Activated T-helper 2 cell treated with anti-CD3 and anti-CD28 coated beads, Interferon-gamma antibody, Interleukin-2, Interleukin-4, amounts not matched to agents 10 μg/mL and 5 μg/mL and 100 μg/mL, durations not matched to agents 14 hours and 24 hours and 36 hours (primary cell): ENCODE measurements at regions not wholly inside any gene's neighbourhood (a gene's known extent, or its start where the extent isn't known, plus 50 kb on each side); places are given as distances from the start of the nearest gene placed in this dataset.

Experiments used
- DNase-seq: peaks from one replicate; pipeline ENCODE4 v3.0.0; 2021; ENCODE audit warnings: low spot score
- H3K27ac Mint-ChIP-seq: one replicate; pipeline ENCODE4 v1.8.0; 2021; ENCODE audit warnings: mixed read lengths
- H3K27me3 Mint-ChIP-seq: one replicate; pipeline ENCODE4 v1.8.0; 2021; ENCODE audit warnings: low read depth, mixed read lengths
- H3K36me3 Mint-ChIP-seq: one replicate; pipeline ENCODE4 v1.8.0; 2021; ENCODE audit warnings: low read depth, mixed read lengths
- H3K4me1 Mint-ChIP-seq: one replicate; pipeline ENCODE4 v1.8.0; 2021; ENCODE audit warnings: low read depth, mixed read lengths
- H3K4me3 Mint-ChIP-seq: one replicate; pipeline ENCODE4 v1.8.0; 2021; ENCODE audit warnings: low read depth, mild to moderate bottlenecking, moderate library complexity, mixed read lengths
- H3K9me3 Mint-ChIP-seq: one replicate; pipeline ENCODE4 v1.8.0; 2021; ENCODE audit warnings: mixed read lengths
- intact Hi-C: fragments of 100-400 bp; cut with micrococcal nuclease; formaldehyde crosslinking; loops from one replicate; pipeline ENCODE4 v1.15.1; 2023

DNA sequence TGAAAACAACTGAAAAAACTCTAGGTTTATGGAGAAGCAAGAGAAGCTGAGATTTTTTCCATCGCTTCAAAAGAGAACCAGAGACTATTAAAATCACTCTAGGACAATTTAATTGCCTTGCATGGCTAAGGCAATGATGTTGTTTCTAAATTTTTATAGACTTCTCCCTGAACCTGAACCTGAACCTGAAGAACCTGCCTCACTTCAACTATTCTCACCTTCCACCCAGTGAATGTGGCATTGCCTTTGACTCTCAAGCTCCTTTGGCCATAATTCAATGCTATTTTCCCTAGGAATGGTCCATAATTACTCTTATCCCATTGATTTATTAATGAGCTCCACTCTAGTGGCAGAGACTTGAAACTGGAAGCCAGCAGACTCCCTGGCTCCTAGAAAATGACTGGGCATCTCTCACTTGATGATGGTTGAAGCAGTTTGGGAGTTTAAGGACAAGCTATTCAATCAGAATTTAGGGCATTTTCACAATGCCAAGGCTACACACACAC lies 303.8 kb upstream of the UBE2E3 start:
- Mint-ChIP-seq H3K27me3 (peaks cover 9% of the 10 kb centered on the region), H3K27ac (no peak overlapping the region)

GRCh38 chr2:180675170-180675569 lies 305.2 kb upstream of the UBE2E3 start:
- Mint-ChIP-seq H3K4me3 (no peak overlapping the region), H3K4me1 (no peaks in the 10 kb centered on the region), H3K36me3 (no peaks in the 10 kb centered on the region), H3K9me3 (no peaks in the 10 kb centered on the region), H3K27ac (no peak overlapping the region), H3K27me3 (peaks cover 5% of the 10 kb centered on the region)
- no peak for DNase-seq
- intact Hi-C loops, result no loop called here

More for the DNA sequence above, 303.8 kb upstream of the UBE2E3 start:
- Mint-ChIP-seq H3K9me3 (no peaks in the 10 kb centered on the region), H3K36me3 (no peaks in the 10 kb centered on the region), H3K4me3 (no peak overlapping the region), H3K4me1 (no peaks in the 10 kb centered on the region)
- intact Hi-C loops, result no loop called here
- no peak for DNase-seq

DNA sequence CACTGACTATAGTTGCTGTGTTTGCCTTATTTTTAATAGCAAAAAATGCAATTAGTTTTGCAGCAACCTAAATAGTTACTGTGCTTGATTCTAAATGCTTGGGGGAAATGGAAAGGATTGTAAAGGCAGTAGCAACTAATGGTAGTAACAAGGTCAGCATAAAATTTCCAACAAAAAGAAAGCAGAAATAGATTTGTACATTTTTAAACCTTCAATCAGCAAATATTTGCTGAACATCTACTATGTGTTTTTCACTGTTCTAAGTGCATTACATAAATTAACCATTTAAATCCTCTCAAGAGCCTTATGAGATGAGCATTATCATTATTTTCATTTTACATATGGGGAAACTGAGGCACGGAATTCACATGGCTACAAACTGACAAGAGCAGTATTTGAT lies 308.0 kb upstream of the UBE2E3 start:
- intact Hi-C loops, result no loop called here
- no peak overlapping the region for H3K27ac Mint-ChIP-seq
- H3K4me1 Mint-ChIP-seq, result no peaks in the 10 kb centered on the region
- H3K4me3 Mint-ChIP-seq, result no peak overlapping the region
- H3K9me3 Mint-ChIP-seq, result no peaks in the 10 kb centered on the region
- H3K27me3 Mint-ChIP-seq, result no peaks in the 10 kb centered on the region
- DNase-seq, result no peak
- H3K36me3 Mint-ChIP-seq, result no peaks in the 10 kb centered on the region

DNA sequence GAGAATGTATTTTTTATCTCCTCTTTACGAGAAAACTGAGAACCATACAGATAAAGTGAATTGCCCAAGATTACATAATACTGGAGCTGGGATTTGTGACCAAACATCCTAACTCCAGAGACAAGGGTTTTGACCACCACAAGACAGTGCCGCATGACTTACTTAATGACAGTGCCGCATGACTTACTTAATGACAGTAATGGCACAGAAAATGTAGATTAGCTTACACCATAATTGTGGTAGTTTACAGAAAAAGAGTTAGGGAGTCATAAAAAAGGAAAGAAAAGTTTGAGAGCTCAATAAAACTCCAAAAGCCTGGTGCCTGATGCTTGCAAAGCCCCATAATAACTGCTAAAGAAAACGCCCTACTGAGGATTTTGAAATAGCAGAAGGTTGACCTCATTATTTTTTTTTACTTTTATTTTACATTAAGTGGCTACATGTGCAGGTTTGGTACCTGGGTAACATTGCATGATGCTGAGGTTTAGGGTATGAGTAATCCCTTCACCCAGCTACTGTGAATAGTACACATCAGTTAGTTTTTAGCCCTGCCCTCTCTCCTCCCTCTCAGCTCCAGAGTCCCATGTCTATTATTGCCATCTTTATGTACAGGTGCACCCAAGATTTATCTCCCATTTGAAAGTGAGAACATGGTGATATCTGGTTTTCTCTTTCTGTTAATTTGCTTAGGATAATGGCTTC lies 310.0 kb upstream of the UBE2E3 start:
- H3K27me3 Mint-ChIP-seq, result no peaks in the 10 kb centered on the region
- H3K9me3 Mint-ChIP-seq, result no peaks in the 10 kb centered on the region
- no peak for DNase-seq
- intact Hi-C loops, result no loop called here
- no peak overlapping the region for H3K27ac Mint-ChIP-seq
- no peak overlapping the region for H3K4me3 Mint-ChIP-seq
- no peaks in the 10 kb centered on the region for H3K36me3 Mint-ChIP-seq
- no peaks in the 10 kb centered on the region for H3K4me1 Mint-ChIP-seq

DNA sequence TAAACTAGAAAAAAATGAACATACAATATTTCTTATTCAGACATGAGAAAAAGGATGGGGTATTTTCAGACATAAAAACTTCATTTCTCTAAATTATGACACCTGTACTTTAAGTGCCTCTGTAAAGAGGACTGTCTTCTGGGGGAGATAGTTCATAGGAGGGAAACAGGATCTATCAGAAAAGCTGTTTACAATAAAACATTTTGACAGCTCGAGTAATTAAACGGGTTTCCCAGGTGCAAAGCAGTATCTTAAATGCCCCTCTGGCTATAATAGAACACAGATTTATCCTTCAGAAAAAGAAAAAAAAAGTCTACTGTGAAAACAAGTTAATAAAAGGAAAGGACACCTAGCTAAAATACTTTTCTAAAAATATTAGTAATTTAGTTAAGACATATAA lies 311.4 kb upstream of the UBE2E3 start:
- H3K4me3 Mint-ChIP-seq, result no peak overlapping the region
- H3K27me3 Mint-ChIP-seq, result no peaks in the 10 kb centered on the region
- H3K36me3 Mint-ChIP-seq, result no peaks in the 10 kb centered on the region
- no peaks in the 10 kb centered on the region for H3K4me1 Mint-ChIP-seq
- H3K27ac Mint-ChIP-seq, result no peak overlapping the region
- H3K9me3 Mint-ChIP-seq, result no peaks in the 10 kb centered on the region
- intact Hi-C loops, result no loop called here
- no peak for DNase-seq

DNA sequence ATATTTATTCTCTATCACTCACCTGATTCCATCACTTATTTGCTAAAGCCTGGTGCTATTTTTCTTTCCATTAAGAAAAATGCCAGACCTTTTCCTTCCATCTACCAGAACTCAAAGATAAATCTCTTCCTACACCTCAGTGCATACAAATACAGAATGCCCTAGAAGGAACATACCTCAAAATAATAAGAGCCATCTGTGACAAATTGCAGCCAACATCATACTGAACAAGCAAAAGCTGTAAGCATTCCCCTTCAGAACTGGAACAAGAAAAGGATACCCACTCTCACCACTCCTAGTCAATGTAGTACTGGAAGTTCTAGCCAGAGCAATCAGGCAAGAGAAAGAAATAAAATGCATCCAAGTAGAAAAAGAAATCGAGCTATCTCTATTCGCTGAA lies 315.9 kb upstream of the UBE2E3 start:
- Mint-ChIP-seq H3K27ac (no peak overlapping the region), H3K4me3 (no peak overlapping the region), H3K36me3 (no peaks in the 10 kb centered on the region), H3K4me1 (no peaks in the 10 kb centered on the region), H3K27me3 (peaks cover under 1% of the 10 kb centered on the region), H3K9me3 (no peaks in the 10 kb centered on the region)
- no peak for DNase-seq
- intact Hi-C loops, result no loop called here

- intact Hi-C loops, result no loop called here
Measured at GRCh38 chr2:180662941-180663471, 317.4 kb upstream of the UBE2E3 start.

GRCh38 chr2:180662521-180662920 lies 317.9 kb upstream of the UBE2E3 start:
- no peaks in the 10 kb centered on the region for H3K36me3 Mint-ChIP-seq
- no peak overlapping the region for H3K27ac Mint-ChIP-seq
- H3K9me3 Mint-ChIP-seq, result no peaks in the 10 kb centered on the region
- no peak overlapping the region for H3K4me3 Mint-ChIP-seq
- DNase-seq, result no peak
- H3K27me3 Mint-ChIP-seq, result peaks cover 2% of the 10 kb centered on the region
- no peaks in the 10 kb centered on the region for H3K4me1 Mint-ChIP-seq
- intact Hi-C loops, result no loop called here

More at GRCh38 chr2:180662941-180663471, 317.4 kb upstream of the UBE2E3 start:
- Mint-ChIP-seq H3K4me1 (no peaks in the 10 kb centered on the region), H3K36me3 (no peaks in the 10 kb centered on the region), H3K9me3 (no peaks in the 10 kb centered on the region), H3K27ac (no peak overlapping the region), H3K27me3 (peaks cover 2% of the 10 kb centered on the region), H3K4me3 (no peak overlapping the region)
- no peak for DNase-seq

DNA sequence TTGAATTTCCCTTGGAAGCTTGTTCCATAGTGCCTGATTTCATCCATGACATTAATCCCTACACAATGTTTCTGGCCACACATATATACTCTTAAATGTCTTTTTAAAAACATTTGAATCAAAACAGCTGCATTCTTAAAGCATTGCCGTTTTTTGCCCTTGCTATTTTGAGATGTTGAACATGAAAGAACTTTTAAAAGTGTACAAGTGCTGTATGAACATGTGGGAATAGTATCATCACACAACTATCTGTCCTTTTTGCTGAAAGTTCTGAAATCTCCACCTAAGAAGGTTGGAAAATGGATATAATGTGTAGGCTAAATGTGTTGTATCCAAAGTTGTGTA lies 318.7 kb upstream of the UBE2E3 start:
- Mint-ChIP-seq H3K9me3 (no peaks in the 10 kb centered on the region), H3K27me3 (peaks cover 2% of the 10 kb centered on the region), H3K4me1 (no peaks in the 10 kb centered on the region), H3K36me3 (no peaks in the 10 kb centered on the region), H3K27ac (no peak overlapping the region), H3K4me3 (no peak overlapping the region)
- intact Hi-C loops, result no loop called here
- DNase-seq, result no peak

DNA sequence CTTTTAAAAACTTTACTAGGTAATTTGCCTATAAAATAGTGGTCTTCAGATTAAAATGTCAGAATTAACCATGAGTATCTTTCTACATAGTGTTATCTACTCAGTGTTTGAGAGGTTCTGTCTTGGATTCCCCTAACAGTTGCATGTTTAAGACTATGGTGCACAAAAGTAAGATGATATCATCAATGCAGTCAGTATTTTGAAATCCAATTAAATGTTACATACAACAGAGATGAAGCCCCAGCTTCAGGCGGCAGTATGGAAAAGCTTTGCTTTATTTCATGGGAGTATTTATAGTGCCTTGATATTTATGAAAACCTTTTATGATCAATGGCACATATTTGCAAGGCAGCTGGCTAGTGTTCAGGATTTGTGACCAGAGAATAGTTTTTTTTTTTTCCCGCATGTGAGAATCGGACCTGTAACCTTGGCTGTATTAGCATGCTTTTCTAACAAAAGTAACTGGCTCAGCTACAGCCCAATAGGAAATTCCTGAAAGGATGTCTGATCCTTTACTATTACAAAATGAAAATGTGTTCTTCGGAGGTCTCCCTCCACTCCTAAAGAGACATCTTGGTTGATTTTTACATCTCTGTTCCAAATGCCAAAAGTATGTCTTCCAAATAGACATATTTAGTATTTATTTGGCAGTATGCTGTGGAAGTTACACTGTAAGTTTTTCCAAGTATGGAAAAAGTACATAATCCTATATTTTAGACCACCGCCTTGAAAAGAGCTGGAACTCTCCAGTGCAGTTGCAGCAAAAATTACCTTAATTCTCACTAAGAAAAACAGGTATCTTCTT lies 319.3 kb upstream of the UBE2E3 start:
- DNase-seq, result no peak
- H3K36me3 Mint-ChIP-seq, result no peaks in the 10 kb centered on the region
- H3K4me1 Mint-ChIP-seq, result no peaks in the 10 kb centered on the region
- no peak overlapping the region for H3K4me3 Mint-ChIP-seq
- peaks cover 2% of the 10 kb centered on the region for H3K27me3 Mint-ChIP-seq
- no peaks in the 10 kb centered on the region for H3K9me3 Mint-ChIP-seq
- H3K27ac Mint-ChIP-seq, result no peak overlapping the region
- intact Hi-C loops, result no loop called here

DNA sequence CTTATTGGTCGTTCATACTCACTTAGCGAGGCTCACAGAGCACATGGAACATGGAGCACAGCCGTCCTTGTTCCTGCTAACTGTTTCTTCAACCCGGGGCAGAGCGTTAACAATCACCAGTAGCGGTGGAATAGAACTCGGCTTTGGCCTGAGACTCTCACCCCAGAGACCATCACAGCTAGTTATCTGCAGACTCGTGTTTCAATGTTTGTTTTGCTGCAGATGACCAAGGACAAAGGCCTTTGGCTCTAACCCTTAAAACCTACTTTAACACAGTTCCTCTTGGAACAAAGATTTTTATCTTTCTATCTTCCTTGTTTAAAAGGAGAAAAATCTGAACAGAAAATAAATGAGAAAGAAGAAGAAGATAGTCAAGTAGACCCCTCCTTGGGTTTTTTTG lies 320.2 kb upstream of the UBE2E3 start:
- Mint-ChIP-seq H3K27ac (no peak overlapping the region), H3K4me3 (no peak overlapping the region), H3K36me3 (no peaks in the 10 kb centered on the region), H3K4me1 (no peaks in the 10 kb centered on the region), H3K9me3 (no peaks in the 10 kb centered on the region), H3K27me3 (peaks cover 2% of the 10 kb centered on the region)
- intact Hi-C loops, result no loop called here
- DNase-seq, result no peak

DNA sequence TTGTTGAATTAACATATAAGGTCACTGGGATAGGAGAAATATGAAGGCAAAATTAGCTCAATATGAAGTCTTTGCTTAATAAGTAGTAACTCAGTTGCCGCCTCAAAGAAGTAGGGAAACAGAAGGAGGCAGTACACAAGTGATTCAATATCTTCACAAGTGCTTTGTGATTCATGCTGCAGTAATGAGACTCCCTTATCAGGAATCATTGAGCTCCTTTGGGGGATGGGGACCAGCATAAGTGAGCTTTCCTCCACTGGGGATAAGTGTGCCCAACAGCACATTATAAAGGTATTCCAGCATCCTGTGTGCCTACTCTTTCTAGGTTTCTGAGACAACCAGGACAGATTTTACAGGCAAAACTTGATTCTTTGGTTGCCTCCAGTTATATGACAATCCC lies 323.4 kb upstream of the UBE2E3 start:
- H3K9me3 Mint-ChIP-seq, result no peaks in the 10 kb centered on the region
- intact Hi-C loops, result no loop called here
- no peak overlapping the region for H3K27ac Mint-ChIP-seq
- no peak for DNase-seq
- no peaks in the 10 kb centered on the region for H3K36me3 Mint-ChIP-seq
- no peak overlapping the region for H3K4me3 Mint-ChIP-seq
- H3K4me1 Mint-ChIP-seq, result no peaks in the 10 kb centered on the region
- H3K27me3 Mint-ChIP-seq, result peaks cover 4% of the 10 kb centered on the region

- intact Hi-C loops, result no loop called here
Measured at GRCh38 chr2:180656455-180656847, 324.0 kb upstream of the UBE2E3 start.

More at GRCh38 chr2:180656455-180656847, 324.0 kb upstream of the UBE2E3 start:
- H3K9me3 Mint-ChIP-seq, result no peaks in the 10 kb centered on the region
- DNase-seq, result no peak
- no peaks in the 10 kb centered on the region for H3K4me1 Mint-ChIP-seq
- peaks cover 4% of the 10 kb centered on the region for H3K27me3 Mint-ChIP-seq
- no peak overlapping the region for H3K27ac Mint-ChIP-seq
- H3K36me3 Mint-ChIP-seq, result no peaks in the 10 kb centered on the region
- no peak overlapping the region for H3K4me3 Mint-ChIP-seq
